ENCODE measurements at regions not wholly inside any gene's neighbourhood (a gene's known extent, or its start where the extent isn't known, plus 50 kb on each side); places are given as distances from the start of the nearest gene placed in this dataset.

GRCh38 chr12:94732367-94732990, 82.1 kb upstream of the TMCC3 start:
- POLR2A ChIA-PET: no interaction called here
- Histone ChIP-seq H3K4me3 (no peak overlapping the region), H3K27ac (no peak overlapping the region), H3K4me1 (no peaks in the 10 kb centered on the region), H3K9me3 (no peaks in the 10 kb centered on the region), H3K4me2 (no peak overlapping the region)
- TF ChIP-seq CHD2 (IDR thresholded peaks at IDR 0.05; ENCODE audit: low read length, partially characterized antibody) (no peak), CEBPB (IDR thresholded peaks at IDR 0.05) (peak; percentile 40 to 53; a peak in 3 of 4 replicates), NPAS2 (CRISPR knock-in tag; IDR thresholded peaks at IDR 0.05; ENCODE audit: borderline replicate concordance) (no peak), HOXA7 (CRISPR knock-in tag; IDR thresholded peaks at IDR 0.05) (no peak), POLR2A (IDR thresholded peaks at IDR 0.05; ENCODE audit: low read length) (no peak), EHF (CRISPR knock-in tag; IDR thresholded peaks at IDR 0.05) (no peak)
- CTCF ChIA-PET: interaction anchor here (0.8 kb wide), 1 partner anchor 416 kb away, joined by 3 read pairs; no protein-coding TSS in a partner anchor
- DNase-seq (ENCODE audit: low read depth in 1 of 2, low spot score in 1 of 2): no peak
- ATAC-seq: 0 out of 6 replicates have a peak, but pooled peaks of 1 of the 2 experiments have one; percentile 13
- 70% methylated on average over 13 of the region's 13 CpGs for WGBS (ENCODE audit: missing lambda C conversion rate)
- no peak for FAIRE-seq

GRCh38 chr12:94731733-94732360, 81.5 kb upstream of the TMCC3 start:
- Histone ChIP-seq H3K27ac (no peak overlapping the region), H3K4me2 (no peak overlapping the region), H3K4me3 (no peak overlapping the region), H3K9me3 (no peaks in the 10 kb centered on the region), H3K4me1 (no peaks in the 10 kb centered on the region)
- CTCF ChIA-PET: interaction anchor here (0.8 to 1.2 kb wide), 3 partner anchors 9 to 416 kb away, joined by 3 read pairs; no protein-coding TSS in a partner anchor
- ATAC-seq: no peak
- 61% methylated on average over 10 of the region's 10 CpGs for WGBS (ENCODE audit: missing lambda C conversion rate)
- TF ChIP-seq FOSL2 (IDR thresholded peaks at IDR 0.05) (no peak), FOSL2 (CRISPR knock-in tag; IDR thresholded peaks at IDR 0.05) (no peak), FOSB (CRISPR knock-in tag; IDR thresholded peaks at IDR 0.05) (no peak), HMGXB4 (CRISPR knock-in tag; IDR thresholded peaks at IDR 0.05; ENCODE audit: borderline replicate concordance) (no peak), RFX5 (IDR thresholded peaks at IDR 0.05) (no peak), ATOH8 (CRISPR knock-in tag; IDR thresholded peaks at IDR 0.05; ENCODE audit: low read depth) (no peak), CHD4 (IDR thresholded peaks at IDR 0.05; ENCODE audit: borderline replicate concordance) (no peak), POLR2A (IDR thresholded peaks at IDR 0.05; ENCODE audit: low read length) (no peak), ZSCAN20 (CRISPR knock-in tag; IDR thresholded peaks at IDR 0.05) (no peak), EHF (CRISPR knock-in tag; IDR thresholded peaks at IDR 0.05) (no peak)
- POLR2A ChIA-PET: no interaction called here
- no peak for DNase-seq (ENCODE audit: low read depth in 1 of 2, low spot score in 1 of 2)
- FAIRE-seq: no peak

- no peak for ATAC-seq
- Histone ChIP-seq H3K4me1 (no peaks in the 10 kb centered on the region), H3K27ac (no peak overlapping the region), H3K9me3 (no peaks in the 10 kb centered on the region), H3K4me2 (no peak overlapping the region), H3K4me3 (no peak overlapping the region)
- no peak for FAIRE-seq
- WGBS (ENCODE audit: missing lambda C conversion rate): 75% methylated on average over 4 of the region's 4 CpGs
- POLR2A ChIA-PET: no interaction called here
- DNase-seq (ENCODE audit: low read depth in 1 of 2, low spot score in 1 of 2): no peak
- CTCF ChIA-PET: interaction anchor here (1.1 to 1.2 kb wide), 2 partner anchors 10 to 127 kb away, joined by 3 read pairs; no protein-coding TSS in a partner anchor
- TF ChIP-seq MAZ (IDR thresholded peaks at IDR 0.05; ENCODE audit: borderline replicate concordance, low read depth, low read length) (no peak), TP53 (CRISPR knock-in tag; IDR thresholded peaks at IDR 0.05) (no peak), ZC3H11A (IDR thresholded peaks at IDR 0.05) (no peak), CBX2 (IDR thresholded peaks at IDR 0.05; ENCODE audit: borderline replicate concordance, low read depth) (no peak), ZFP36 (IDR thresholded peaks at IDR 0.05; ENCODE audit: borderline replicate concordance, partially characterized antibody) (no peak), CHD2 (IDR thresholded peaks at IDR 0.05; ENCODE audit: low read length, partially characterized antibody) (no peak), RNF2 (IDR thresholded peaks at IDR 0.05; ENCODE audit: borderline replicate concordance, low read depth) (no peak), MAFK (IDR thresholded peaks at IDR 0.05; ENCODE audit: partially characterized antibody) (no peak), JUN (IDR thresholded peaks at IDR 0.05) (no peak), RARB (CRISPR knock-in tag; IDR thresholded peaks at IDR 0.05) (no peak), TFCP2L1 (CRISPR knock-in tag; IDR thresholded peaks at IDR 0.05) (no peak), POLR2AphosphoS2 (conservative IDR thresholded peaks at IDR 0.05; ENCODE audit: low read length) (no peak), PBX3 (IDR thresholded peaks at IDR 0.05) (no peak), NR3C1 (IDR thresholded peaks at IDR 0.05) (no peak), ELK1 (IDR thresholded peaks at IDR 0.05; ENCODE audit: low read depth, low read length) (no peak), HES2 (IDR thresholded peaks at IDR 0.05) (no peak), BHLHE40 (IDR thresholded peaks at IDR 0.05; ENCODE audit: low read depth, low read length) (no peak), EP300 (IDR thresholded peaks at IDR 0.05) (no peak)
These were observed 80.5 kb upstream of the TMCC3 start for GRCh38 chr12:94730847-94731246.
